ENCODE measurements at regions not wholly inside any gene's neighbourhood (a gene's known extent, or its start where the extent isn't known, plus 50 kb on each side); places are given as distances from the start of the nearest gene placed in this dataset.
"Not testable (repeated sequence)": the region's sequence is repeated elsewhere in the genome, so short reads cannot be mapped to it uniquely, and the experiment has no call there.

DNA sequence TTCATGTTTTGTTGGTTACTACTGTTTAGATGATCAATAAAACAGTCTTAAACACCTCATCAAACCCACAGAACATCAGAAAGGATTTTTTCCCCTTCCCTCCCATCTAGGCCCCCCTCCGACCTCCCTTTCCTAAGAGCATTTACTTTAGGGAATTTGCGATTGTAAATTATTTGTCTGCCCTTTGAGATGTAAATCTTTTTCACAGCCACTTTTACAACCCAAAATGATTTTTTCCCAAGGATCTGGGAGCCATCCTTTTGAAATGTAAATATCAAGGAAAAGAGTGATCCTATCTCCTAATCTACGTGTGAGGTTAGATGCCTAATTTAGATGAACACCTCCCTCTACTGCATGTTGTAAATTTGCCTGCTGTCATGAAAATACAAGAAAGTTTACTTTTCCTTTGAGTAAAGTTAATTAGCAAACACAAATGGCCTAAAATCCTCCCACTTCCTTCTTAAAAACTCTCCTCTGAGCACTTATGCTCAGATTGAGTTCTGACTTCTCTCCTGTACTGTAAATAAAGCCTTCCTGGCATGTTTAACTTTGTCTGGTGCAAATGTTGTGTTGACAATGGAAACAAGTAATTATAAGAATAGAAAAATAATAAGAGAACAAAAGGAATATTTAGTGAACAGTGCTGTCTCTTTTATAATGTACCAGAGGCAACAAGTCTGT, 1646.9 kb upstream of the SPRY2 start:
- no peak for DNase-seq

DNA sequence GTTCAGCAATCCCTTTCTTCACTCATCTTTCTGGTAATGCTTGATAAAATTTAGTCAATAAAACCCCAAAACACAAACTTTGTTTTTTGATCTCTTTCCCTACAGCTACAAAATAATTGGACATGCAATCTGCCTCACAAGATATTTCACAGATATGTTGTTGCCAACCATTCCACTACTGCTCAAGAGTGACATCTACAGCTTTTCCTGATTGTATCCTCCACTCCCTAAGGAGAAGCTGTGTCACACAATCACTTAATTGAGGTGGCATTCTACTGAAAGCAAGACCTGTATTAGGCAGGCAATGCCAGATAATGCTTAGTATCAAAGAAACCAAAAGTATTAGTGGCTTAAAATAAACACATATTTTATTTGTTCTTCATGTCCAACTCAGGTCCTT, 1646.2 kb upstream of the SPRY2 start:
- no peak for DNase-seq

DNA sequence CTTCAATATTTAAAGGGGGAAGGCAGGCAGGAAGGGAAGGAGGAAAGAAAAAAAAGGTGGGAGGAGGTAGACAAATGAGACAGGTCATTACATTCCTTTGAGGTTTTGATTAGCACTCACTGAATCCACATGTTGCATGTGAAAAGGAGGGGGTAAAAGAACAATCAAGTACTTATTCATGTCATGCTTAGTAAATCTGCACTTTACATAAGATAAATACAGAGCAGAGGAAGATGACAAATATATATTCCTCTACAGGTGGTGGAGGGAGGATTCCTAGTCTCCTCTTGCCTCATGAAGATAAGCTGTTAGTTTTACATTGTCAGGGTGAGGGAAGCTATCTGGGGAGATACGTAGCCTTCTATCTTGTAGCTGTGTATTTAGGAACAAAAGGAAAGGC, 1645.4 kb upstream of the SPRY2 start:
- no peak for DNase-seq

DNA sequence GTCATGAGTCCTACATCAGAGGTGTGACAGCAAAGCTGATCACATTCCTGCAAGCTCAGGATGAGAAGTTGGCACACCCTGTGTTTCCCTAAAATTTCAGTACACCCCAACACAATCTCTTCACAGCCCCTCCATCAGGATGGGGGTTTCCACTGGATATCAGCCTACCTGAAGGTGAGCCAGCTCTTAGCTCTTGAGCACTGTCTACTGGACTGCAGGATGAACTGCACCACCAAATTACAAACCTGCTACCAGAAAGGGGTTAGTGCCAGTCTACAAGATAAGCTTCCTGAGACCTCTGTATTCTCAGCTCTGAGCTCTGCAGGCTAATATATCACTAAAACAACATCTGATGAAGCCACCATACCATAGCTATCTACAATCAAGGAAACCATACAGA, 1616.2 kb upstream of the SPRY2 start:
- DNase-seq, result no peak

DNA sequence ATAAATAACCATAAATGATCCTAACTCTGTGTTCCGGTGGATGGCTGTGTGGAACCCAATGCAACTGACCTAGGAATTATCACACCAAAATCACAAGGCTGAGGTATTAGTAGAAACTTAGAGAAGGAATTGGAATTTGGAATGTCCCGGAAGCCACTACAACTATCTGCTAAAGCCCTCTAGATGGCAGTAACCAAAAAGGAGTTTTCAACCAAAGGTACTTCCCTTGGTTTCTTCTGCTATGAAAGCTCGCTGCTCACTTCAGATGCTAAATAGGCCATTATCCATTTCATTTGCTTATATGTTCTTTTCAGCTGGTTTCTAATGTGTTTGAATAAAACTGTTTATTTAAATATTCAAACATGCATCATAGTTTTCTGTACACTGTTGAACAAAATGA, 1589.1 kb upstream of the SPRY2 start:
- peak; percentile 31 for DNase-seq

DNA sequence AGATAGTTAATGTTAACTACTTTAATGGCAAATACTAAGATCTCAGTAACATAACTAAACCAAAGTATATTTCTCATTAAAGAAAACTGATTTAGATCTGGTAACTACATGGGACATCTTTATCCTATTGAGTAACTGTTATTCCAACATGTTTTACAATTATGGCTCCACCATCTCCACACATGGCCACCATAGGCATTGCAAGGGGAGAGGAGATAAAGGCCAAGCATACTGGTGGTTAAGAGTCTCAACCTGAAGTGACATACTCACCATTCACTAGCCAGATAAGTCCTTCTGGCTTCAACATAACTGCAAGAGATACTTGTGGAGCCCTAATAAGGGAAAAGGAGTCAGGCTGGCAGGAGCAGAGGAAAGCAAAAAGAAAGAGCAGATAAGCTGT, 1586.4 kb upstream of the SPRY2 start:
- DNase-seq, result no peak

DNA sequence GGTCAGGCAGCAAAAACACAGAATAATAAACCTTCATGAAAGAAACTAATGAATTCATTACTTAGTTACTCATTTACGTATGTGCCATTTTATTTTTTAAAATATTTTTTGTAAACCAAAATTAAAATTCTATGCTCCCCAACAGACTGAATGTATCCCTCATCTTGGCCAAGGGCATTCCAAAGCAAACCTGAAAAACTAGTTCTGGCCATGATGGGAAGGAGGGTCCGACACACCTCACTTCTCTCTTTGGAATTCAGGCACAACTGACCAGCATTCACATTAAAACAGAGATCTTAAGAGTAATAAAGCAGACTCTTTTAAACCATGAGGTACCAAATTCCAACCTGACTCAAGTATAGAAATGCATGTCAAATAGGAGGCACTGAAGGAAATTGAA, 1576.9 kb upstream of the SPRY2 start:
- DNase-seq, result peak; percentile 48

DNA sequence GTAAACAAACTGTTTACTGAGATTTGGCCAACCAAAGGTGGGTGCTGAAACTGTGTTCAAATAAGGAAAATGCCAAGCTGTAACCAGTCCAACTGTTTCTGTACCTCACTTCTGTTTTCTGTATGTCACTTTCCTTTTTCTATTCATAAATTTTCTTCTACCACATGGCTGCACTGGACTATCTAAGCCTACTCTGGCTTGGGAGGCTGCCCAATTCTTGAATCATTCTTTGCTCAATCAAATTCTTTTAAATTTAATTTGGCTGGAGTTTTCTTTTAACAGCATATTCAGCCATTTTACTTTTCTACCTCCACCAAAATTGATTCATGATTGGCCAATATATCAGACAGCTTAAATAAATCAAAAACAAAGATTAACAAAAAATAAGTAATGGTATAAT, 1575.5 kb upstream of the SPRY2 start:
- no peak for DNase-seq

DNA sequence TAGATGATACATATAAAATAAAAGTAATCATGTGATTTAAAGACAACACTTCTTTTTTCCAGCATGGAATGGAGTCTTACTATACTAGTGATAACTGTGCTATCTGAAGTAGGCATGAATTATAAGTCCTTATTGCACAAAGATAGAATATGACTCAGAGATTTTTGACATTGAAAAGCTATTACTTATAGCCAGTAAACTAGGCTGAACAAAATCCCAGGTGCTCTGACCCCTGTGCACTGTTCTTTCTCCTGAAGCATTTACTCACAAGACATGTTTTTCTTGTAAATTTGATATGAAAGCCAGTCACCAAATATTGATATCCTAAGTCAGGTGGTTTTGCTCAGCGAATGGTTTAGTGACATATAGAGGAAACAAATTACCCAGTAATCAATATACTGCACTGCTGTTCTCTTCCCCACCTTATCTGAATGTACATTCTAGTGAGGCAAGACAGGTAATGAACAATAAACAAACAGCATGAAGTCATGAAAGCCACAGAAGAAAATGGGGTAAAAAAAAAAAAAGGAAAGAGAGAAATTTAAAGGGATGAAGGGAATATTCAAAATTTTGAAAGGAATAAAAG, 1567.0 kb upstream of the SPRY2 start:
- DNase-seq, result no peak

DNA sequence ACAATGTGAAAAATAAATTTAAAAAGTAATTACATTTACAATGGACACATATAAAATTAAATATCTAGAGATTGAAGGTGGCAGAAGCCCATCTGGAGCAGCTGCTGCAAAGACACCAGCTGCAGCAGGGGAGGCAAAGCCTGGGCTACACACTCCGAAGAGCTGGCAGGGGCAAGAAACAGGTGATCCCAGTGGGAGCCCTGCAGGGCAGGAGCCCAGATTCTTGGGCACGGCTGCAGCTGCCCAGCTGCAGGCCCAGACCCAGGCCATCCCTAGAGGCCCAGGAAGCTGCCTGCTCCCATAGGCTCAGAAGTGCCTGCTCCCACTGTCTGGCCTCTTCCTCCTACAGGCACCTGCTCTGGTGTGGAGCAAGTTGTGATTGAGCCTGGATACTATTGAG, 1547.9 kb upstream of the SPRY2 start:
- DNase-seq, result no peak

DNA sequence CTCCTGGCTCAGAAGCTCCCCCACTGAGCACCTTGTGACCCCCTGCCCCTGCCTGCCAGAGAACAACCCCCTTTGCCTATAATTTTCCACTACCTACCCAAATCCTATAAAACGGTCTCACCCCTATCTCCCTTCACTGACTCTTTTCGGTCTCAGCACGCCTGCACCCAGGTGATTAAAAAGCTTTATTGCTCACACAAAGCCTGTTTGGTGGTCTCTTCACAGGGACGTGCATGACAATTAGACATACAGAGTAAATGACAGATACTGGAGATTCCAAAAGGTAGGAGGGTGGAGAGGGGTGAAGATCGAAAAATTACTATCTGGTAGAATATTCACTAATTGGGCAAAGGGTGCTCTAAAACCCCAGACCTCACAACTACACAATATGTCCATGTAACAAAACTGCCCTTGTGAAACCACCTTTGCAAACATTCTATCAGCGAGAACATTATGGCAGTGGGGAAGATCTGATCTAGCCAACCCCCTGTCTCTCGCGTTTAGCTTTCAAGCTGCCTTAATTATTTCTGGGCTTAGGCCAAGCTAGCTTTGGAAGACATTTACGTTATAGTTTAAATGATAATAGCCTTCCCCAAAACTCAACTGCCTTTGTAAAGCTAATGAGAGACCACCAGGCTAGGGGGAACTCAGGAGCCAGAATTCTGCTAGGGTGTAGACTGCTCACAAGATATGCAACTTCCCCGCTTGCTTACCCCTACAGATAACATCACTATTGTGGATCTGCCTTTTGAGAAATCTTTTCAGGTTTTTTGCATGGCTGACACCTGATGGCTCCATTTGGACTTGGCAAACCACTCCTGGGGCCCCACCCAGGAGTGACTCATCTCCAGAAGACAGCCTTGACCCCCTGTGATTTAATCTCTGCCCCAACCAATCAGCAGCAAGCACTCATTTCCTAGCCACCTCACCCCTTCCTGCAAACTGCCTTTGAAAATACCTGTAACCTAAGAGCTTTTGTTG, 1534.0 kb upstream of the SPRY2 start:
- no peak for DNase-seq

DNA sequence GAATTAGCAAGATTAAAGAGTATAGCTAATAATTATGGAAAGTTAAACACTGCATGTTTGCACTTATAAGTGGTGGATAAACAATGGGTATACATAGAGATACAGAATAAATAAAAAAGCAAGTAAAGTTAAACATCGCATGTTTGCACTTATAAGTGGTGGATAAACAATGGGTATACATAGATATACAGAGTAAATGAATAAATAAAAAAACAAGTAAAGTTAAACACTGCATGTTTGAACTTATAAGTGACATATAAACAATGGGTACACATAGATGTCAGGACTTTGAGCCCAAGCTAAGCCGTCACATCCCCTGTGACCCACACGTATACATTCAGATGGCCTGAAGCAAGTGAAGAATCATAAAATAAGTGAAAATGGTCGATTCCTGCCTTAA, 1533.3 kb upstream of the SPRY2 start:
- DNase-seq, result no peak

DNA sequence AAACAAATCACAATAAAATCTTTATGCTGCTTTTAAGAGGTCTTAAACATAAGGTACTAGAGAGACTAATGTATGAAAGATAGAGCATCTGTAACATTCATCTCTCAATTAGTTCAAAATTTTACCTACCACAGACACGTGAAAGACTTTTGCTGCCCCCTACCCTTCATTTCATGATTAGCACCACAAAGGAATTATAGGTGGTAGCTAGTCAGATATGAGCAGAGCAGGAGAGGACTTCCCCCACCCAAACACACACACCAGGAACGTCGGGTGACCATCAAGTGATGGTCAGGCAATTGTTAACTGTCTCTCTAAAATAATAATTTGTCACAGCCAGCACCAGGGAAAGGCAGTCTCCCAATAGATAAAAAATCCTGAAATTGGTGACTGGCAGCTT, 1531.7 kb upstream of the SPRY2 start:
- peak; percentile 28 for DNase-seq

DNA sequence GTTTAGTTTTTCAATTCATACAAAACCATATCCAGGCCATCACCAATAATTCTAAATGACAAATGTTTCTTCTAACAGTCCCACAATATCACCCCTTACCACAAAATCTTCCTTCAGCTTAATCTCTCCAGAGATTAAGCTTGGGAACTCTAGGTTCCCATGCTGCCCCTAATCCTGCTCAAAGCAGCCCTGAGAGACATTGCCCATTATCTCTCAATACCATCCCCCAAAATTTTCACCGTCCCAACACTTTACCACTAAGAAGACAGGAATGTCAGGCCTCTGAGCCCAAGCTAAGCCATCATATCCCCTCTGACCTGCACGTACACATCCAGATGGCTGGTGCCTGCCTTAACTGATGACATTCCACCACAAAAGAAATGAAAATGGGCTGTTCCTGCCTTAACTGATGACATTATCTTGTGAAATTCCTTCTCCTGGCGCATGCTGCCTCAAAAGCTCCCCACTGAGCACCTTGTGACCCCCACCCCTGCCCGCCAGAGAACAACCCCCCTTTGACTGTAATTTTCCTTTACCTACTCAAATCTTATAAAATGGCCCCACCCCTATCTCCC, 1530.9 kb upstream of the SPRY2 start:
- DNase-seq, result not testable (repeated sequence)

DNA sequence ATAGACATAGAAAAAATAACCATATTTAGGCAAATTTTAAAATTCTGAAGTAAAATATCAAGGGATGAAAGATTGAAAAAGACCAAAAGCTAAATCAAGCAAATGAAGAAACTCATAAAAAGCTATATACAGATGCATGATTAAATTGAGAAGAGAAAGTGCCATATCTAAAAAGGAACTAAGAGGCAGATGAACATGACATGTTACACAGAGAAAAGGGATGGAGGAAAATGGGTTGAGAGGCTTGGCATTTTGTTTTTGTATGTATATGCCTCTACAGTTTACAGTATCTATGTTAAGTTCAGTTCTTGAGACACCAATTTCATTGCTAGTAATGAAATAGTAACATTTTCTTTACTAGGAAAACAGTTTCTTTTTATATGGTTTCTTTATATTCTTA, 1507.4 kb upstream of the SPRY2 start:
- DNase-seq, result no peak

DNA sequence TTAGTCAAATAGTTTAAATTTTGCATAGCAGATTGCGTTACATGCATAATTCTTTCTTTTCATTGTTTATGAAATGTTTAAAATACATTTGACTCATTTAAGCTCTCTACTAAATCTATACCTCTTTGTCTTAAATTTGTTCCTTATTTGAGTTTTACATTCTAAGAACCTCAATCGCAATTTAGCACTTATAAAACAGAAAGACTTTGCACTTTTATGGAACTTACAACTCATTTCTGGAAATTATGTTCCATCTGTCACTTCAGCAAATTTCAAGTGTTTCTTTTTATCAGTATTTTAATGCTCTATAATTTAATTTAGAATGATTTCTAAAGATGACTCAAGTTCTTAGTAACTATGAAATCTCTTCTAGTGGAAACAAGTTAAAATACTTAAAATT, 1505.8 kb upstream of the SPRY2 start:
- DNase-seq, result no peak

DNA sequence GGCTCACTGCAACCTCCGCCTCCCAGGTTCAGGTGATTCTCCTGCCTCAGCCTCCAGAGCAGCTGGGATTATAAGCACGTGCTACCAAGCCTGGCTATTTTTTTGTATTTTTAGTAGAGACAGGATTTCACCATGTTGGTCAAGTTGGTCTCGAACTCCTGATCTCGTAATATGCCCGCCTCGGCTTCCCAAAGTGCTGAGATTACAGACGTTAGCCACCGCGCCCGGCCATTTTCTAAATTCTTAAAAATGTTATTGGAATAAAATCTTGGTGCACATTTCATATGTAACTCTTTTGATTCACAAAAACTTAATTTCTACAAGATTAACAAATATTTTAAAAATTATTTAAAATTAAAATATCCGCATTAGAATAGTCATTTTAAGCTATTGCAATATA, 1480.3 kb upstream of the SPRY2 start:
- DNase-seq, result no peak

DNA sequence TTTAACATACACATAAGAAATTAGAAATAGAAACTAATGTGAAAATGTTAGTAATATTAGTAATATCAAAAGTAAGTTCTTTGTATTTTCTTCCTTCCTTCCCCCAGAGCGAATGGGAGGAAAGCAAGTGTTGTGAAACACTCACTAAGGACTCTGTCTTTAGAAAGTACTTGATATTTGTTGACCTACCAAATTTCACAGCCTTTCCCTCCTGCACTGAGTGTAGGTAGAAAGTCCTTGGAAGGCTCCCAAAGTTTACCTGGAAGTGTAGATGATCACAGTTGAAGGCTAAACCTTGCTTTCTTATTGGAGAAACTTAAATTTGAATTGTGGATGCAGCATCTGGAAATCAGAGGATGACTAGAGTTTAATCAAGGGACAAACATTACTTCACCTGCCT, 1459.5 kb upstream of the SPRY2 start:
- DNase-seq, result no peak

DNA sequence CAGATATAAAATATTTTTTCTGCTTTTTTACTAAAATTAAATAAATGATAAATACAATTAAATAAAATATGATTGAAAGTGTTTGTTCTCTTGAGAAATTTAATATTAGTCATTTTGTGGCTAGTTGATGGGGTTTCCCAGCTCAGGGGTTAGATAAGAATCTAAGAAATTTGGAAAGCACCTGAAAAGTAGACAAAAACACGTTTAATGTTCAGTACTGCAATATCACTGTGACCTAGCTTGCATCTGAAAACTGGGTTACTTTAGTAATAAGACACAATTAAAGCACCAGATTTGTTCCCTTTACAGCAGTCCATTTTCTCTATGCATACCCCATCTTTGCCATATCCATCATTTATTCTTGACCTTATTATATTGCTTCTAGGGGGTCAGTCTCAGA, 1454.8 kb upstream of the SPRY2 start:
- DNase-seq, result no peak

DNA sequence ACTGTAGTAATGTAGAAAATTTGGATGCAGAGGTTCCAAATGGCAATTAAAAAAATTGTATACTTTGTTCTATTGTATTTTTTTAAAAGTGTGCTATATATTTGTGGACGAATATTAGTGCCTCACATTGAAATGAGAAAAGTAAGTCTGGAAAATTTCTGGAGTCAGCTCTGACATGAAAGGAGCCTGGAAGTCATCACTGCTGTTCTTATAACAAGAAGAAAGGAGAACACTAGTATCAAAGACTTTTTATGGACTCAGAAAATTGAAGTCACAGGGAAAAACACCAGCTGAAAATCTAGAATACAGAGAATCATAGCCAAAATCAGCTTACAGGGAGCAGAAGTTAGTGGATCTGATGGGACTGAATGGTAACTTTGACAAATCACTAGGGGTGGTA, 1450.7 kb upstream of the SPRY2 start:
- DNase-seq, result no peak

DNA sequence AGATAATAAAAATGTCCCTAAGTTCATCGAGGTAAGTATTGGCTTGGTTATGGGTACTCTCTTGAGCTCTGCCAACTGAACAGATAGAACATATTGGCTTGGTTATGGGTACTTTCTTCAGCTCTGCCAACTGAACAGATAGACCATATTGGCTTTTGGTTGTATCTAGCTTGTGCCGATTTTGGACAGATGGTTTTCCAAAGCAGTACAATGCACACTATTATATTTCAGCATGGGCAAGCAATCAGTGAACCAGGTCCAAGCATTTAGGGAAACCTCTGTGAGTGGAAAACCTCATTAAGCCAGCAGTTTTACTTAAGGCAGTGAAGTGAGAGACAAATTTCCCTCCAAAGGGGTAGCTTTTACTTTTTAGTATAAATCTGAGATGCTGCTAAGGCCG, 1440.5 kb upstream of the SPRY2 start:
- no peak for DNase-seq

DNA sequence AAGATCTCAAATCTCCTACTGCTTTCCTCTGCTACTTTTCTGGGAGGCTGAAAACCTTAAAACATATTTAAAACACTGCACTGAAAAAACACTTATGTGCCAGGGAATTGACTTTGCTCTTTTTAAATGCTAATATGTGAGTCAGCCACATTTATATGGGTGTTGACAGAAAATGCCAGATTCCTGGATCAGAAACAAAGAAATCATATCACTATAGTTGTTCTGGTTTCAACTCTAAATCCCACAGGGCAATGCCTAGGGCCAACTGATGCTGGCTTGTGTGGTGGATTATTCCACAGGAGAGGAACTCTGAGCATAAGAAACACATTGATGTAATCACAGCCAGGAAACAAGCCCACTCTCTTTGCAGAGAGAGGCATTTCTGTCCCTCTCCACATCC, 1439.0 kb upstream of the SPRY2 start:
- no peak for DNase-seq

DNA sequence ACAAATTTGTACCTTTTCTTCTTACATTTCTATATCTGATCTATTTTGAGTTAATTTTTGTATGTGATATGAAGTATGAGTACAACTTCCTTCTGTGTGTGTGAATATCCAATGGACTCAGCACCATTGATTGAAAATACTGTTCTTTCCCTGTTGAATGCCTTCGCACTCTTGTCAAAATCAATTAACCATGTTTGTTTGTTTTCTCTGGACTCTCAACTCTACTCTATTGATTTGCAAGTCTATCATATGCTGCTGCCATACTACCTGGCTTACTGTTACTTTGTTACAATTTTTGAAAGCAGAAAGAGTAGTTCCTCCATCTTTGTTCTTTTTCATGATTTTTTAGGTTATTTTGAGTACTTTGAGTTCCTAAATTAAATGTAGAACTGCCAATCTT, 1437.4 kb upstream of the SPRY2 start:
- no peak for DNase-seq

Measured in left kidney (tissue), 1 donor.